Dedifferentiated amniotic fluid mesenchymal stem cell (primary cell): ENCODE measurements at regions not wholly inside any gene's neighbourhood (a gene's known extent, or its start where the extent isn't known, plus 50 kb on each side); places are given as distances from the start of the nearest gene placed in this dataset.
A peak's percentile ranks its signal among the peaks of the same experiment; 100 is the strongest.

ENCODE experiments used
- DNase-seq: peaks from one replicate; pipeline ENCODE4 v3.0.0-alpha.2; 2016; ENCODE audit errors: extremely low spot score

GRCh38 chr2:111687911-111688310 is 196.1 kb downstream of the ANAPC1 start:
- DNase-seq = no peak

GRCh38 chr2:111688482-111688881 is 195.5 kb downstream of the ANAPC1 start:
- DNase-seq = no peak

- no peak for DNase-seq
Observed at GRCh38 chr2:111689174-111689573, 194.8 kb downstream of the ANAPC1 start.

- no peak for DNase-seq
Observed at GRCh38 chr2:111689941-111690340, 194.1 kb downstream of the ANAPC1 start.

- no peak for DNase-seq
Observed at GRCh38 chr2:111691164-111691875, 192.7 kb downstream of the ANAPC1 start.

GRCh38 chr2:111692311-111692710 is 191.7 kb downstream of the ANAPC1 start:
- no peak for DNase-seq

- DNase-seq = no peak
Observed at GRCh38 chr2:111694700-111695101, 189.3 kb downstream of the ANAPC1 start.

- DNase-seq = no peak
Observed at GRCh38 chr2:111695441-111696007, 188.5 kb downstream of the ANAPC1 start.

- no peak for DNase-seq
Observed at GRCh38 chr2:111696226-111696625, 187.8 kb downstream of the ANAPC1 start.

GRCh38 chr2:111697560-111697959 is 186.4 kb downstream of the ANAPC1 start:
- no peak for DNase-seq

- no peak for DNase-seq
Observed at GRCh38 chr2:111698089-111698488, 185.9 kb downstream of the ANAPC1 start.

GRCh38 chr2:111698743-111699554 is 185.0 kb downstream of the ANAPC1 start:
- DNase-seq = peak; percentile 96

GRCh38 chr2:111701266-111701665 is 182.7 kb downstream of the ANAPC1 start:
- DNase-seq = no peak

GRCh38 chr2:111701798-111702118 is 182.2 kb downstream of the ANAPC1 start:
- DNase-seq = no peak

- peak; percentile 49 for DNase-seq
Observed at GRCh38 chr2:111702119-111702803, 181.7 kb downstream of the ANAPC1 start.

GRCh38 chr2:111702804-111703196 is 181.2 kb downstream of the ANAPC1 start:
- DNase-seq = no peak

GRCh38 chr2:111703759-111704158 is 180.2 kb downstream of the ANAPC1 start:
- DNase-seq = no peak

GRCh38 chr2:111704246-111704645 is 179.7 kb downstream of the ANAPC1 start:
- no peak for DNase-seq

- no peak for DNase-seq
Observed at GRCh38 chr2:111705239-111705638, 178.8 kb downstream of the ANAPC1 start.

GRCh38 chr2:111705711-111706336 is 178.2 kb downstream of the ANAPC1 start:
- peak; percentile 16 for DNase-seq

- DNase-seq = no peak
Observed at GRCh38 chr2:111706481-111707001, 177.5 kb downstream of the ANAPC1 start.

- DNase-seq = no peak
Observed at GRCh38 chr2:111707700-111708099, 176.3 kb downstream of the ANAPC1 start.
